ENCODE measurements at regions not wholly inside any gene's neighbourhood (a gene's known extent, or its start where the extent isn't known, plus 50 kb on each side); places are given as distances from the start of the nearest gene placed in this dataset.
"Not testable (repeated sequence)": the region's sequence is repeated elsewhere in the genome, so short reads cannot be mapped to it uniquely, and the experiment has no call there.

- DNase-seq = no peak
Observed at GRCh38 chr4:177809791-177810190, 367.6 kb upstream of the AGA start.

GRCh38 chr4:177810220-177810619 lies 368.0 kb upstream of the AGA start:
- DNase-seq = no peak

GRCh38 chr4:177818392-177818791 lies 376.2 kb upstream of the AGA start:
- not testable (repeated sequence) for DNase-seq

GRCh38 chr4:177826973-177827372 lies 384.7 kb upstream of the AGA start:
- no peak for DNase-seq

- no peak for DNase-seq
Observed at GRCh38 chr4:177841258-177841657, 399.0 kb upstream of the AGA start.

- DNase-seq = no peak
Observed at GRCh38 chr4:177853229-177853628, 411.0 kb upstream of the AGA start.

- no peak for DNase-seq
Observed at GRCh38 chr4:177855507-177856197, 413.4 kb upstream of the AGA start.

- no peak for DNase-seq
Observed at GRCh38 chr4:177860171-177860570, 417.9 kb upstream of the AGA start.

- DNase-seq = no peak
Observed at GRCh38 chr4:177861551-177862094, 419.4 kb upstream of the AGA start.

GRCh38 chr4:177862541-177863176 lies 420.4 kb upstream of the AGA start:
- no peak for DNase-seq

GRCh38 chr4:177879851-177880250 lies 437.6 kb upstream of the AGA start:
- no peak for DNase-seq

- DNase-seq = no peak
Observed at GRCh38 chr4:177895136-177895535, 452.9 kb upstream of the AGA start.

GRCh38 chr4:177901786-177902185 lies 459.5 kb upstream of the AGA start:
- no peak for DNase-seq

GRCh38 chr4:177902386-177902785 lies 460.1 kb upstream of the AGA start:
- DNase-seq = no peak

GRCh38 chr4:177907736-177908424 lies 465.6 kb upstream of the AGA start:
- no peak for DNase-seq

GRCh38 chr4:177921715-177922114 lies 479.5 kb upstream of the AGA start:
- DNase-seq = no peak

- DNase-seq = no peak
Observed at GRCh38 chr4:177923888-177924287, 481.7 kb upstream of the AGA start.

- no peak for DNase-seq
Observed at GRCh38 chr4:177937041-177937440, 494.8 kb upstream of the AGA start.

GRCh38 chr4:177938226-177938625 lies 496.0 kb upstream of the AGA start:
- no peak for DNase-seq

GRCh38 chr4:177945268-177945667 lies 503.0 kb upstream of the AGA start:
- DNase-seq = no peak

GRCh38 chr4:177947607-177948006 lies 505.4 kb upstream of the AGA start:
- no peak for DNase-seq

GRCh38 chr4:177948853-177949252 lies 506.6 kb upstream of the AGA start:
- DNase-seq = no peak

- no peak for DNase-seq
Observed at GRCh38 chr4:177951026-177951425, 508.8 kb upstream of the AGA start.

GRCh38 chr4:177952723-177953122 lies 510.5 kb upstream of the AGA start:
- no peak for DNase-seq

All from suppressor macrophage treated with lipopolysaccharide for 1 hour (primary cell).